HCT116 (cell line): ENCODE measurements at regions not wholly inside any gene's neighbourhood (a gene's known extent, or its start where the extent isn't known, plus 50 kb on each side); places are given as distances from the start of the nearest gene placed in this dataset.

Experiments
- ATAC-seq: fragments of 200-7000 bp; cut with Tn5 transposase; 2 replicates; pipeline ENCODE4 v1.9.1; 2020; ENCODE audit warnings: mild to moderate bottlenecking, moderate library complexity
- BruUV-seq: library from RNA; stranded (reverse); fragments of 400-500 nt; replicated peaks from 2 replicates; lab custom pipeline; 2021; lab: Mats Ljungman, UMichigan
- CTCF ChIA-PET: fragments of 300-600 bp; sonication (Branson Sonifier 250); formaldehyde crosslinking; loops from one replicate; lab custom pipeline; 2021; ENCODE audit warnings: antibody characterized with exemption; lab: Charles Lee
- POLR2A ChIA-PET: fragments of 300-600, 350-600 bp; sonication (Branson Sonifier 250); formaldehyde crosslinking; loops from one replicate; lab custom pipeline; 2021; ENCODE audit warnings: antibody characterized with exemption; lab: Charles Lee
- RAD21 ChIA-PET, 2 experiments: fragments of 300-600 bp; sonication (Branson Sonifier 250); formaldehyde crosslinking; loops; one replicate each; lab custom pipeline; 2023; ENCODE audit warnings: low total read pairs in 2 of 2; ENCODE audit not compliant: uncharacterized antibody in 2 of 2, unreplicated experiment in 2 of 2, low non-redundant PET in 1 of 2; lab: Charles Lee
- DNase-seq: peaks from one replicate; pipeline ENCODE4 v3.0.0-alpha.2; 2010; ENCODE audit warnings: low read depth, low spot score
- H2AFZ ChIP-seq: fragments of 200-600 bp; shearing (Covaris generic), sonication (generic); 2 replicates; pipeline ENCODE4 v1.6.1; 2017; ENCODE audit warnings: low read depth, mixed run types, mixed read lengths, antibody characterized with exemption, low read length; ENCODE audit not compliant: poor library complexity, severe bottlenecking
- H3K27ac ChIP-seq: 2 replicates; pipeline ENCODE4 v1.5.1; 2012; ENCODE audit warnings: low read depth, low read length
- H3K27me3 ChIP-seq: fragments of 200-600 bp; sonication (generic); 2 replicates; pipeline ENCODE4 v1.6.1; 2016; ENCODE audit warnings: mixed run types, low read length, mixed read lengths; ENCODE audit not compliant: insufficient read depth
- H3K36me3 ChIP-seq, 2 experiments: fragments of 200-500 bp in 1 of 2; fragments of 200-600 bp in 1 of 2; sonication (Bioruptor generic) in 1 of 2; sonication (generic) in 1 of 2; 2 replicates each; pipeline versions ENCODE4 v1.5.1 to v1.6.1; 2014 to 2016; ENCODE audit warnings: low read length in 2 of 2, inconsistent platforms in 1 of 2, mixed read lengths in 1 of 2, mixed run types in 1 of 2; ENCODE audit not compliant: insufficient read depth in 2 of 2, control insufficient read depth in 1 of 2
- H3K4me1 ChIP-seq, 2 experiments: fragments of 200-600 bp in 1 of 2; sonication (generic) in 1 of 2; 2 replicates each; pipeline versions ENCODE4 v1.5.1 to v1.6.1; 2012 to 2017; ENCODE audit warnings: low read length in 2 of 2, inconsistent platforms in 1 of 2, mild to moderate bottlenecking in 1 of 2, mixed read lengths in 1 of 2, mixed run types in 1 of 2, moderate library complexity in 1 of 2; ENCODE audit not compliant: insufficient read depth in 2 of 2, control insufficient read depth in 1 of 2
- H3K4me2 ChIP-seq: fragments of 200-600 bp; sonication (generic); 2 replicates; pipeline ENCODE4 v1.6.1; 2017; ENCODE audit warnings: mixed run types, low read length, mixed read lengths
- H3K4me3 ChIP-seq, 2 experiments: fragments of 200-600 bp in 1 of 2; sonication (generic) in 1 of 2; replicated peaks in 1 of 2; 2 replicates each; pipeline ENCODE4 v1.5.1; 2011 to 2016; ENCODE audit warnings: low read length in 2 of 2, control low read depth in 1 of 2, low read depth in 1 of 2, mild to moderate bottlenecking in 1 of 2, mixed read lengths in 1 of 2, mixed run types in 1 of 2
- H3K79me2 ChIP-seq: fragments of 200-600 bp; sonication (generic); 2 replicates; pipeline ENCODE4 v1.6.1; 2017; ENCODE audit warnings: mild to moderate bottlenecking, mixed run types, low read length, moderate library complexity, mixed read lengths; ENCODE audit not compliant: insufficient read depth
- H3K9ac ChIP-seq: fragments of 200-600 bp; sonication (generic); 2 replicates; pipeline ENCODE4 v1.6.1; 2016; ENCODE audit warnings: low read length, mixed read lengths
- H3K9me2 ChIP-seq: fragments of 200-600 bp; sonication (generic), shearing (Covaris generic); 2 replicates; pipeline ENCODE4 v1.6.1; 2017; ENCODE audit warnings: mixed run types, mild to moderate bottlenecking, moderate library complexity; ENCODE audit not compliant: insufficient read depth
- H3K9me3 ChIP-seq, 2 experiments: fragments of 200-500 bp in 1 of 2; fragments of 200-600 bp in 1 of 2; sonication (Bioruptor generic) in 1 of 2; sonication (generic) in 1 of 2; 2 replicates each; pipeline ENCODE4 v1.6.1; 2014 to 2017; ENCODE audit warnings: low read length in 2 of 2, mixed read lengths in 2 of 2, inconsistent platforms in 1 of 2, low read depth in 1 of 2, mild to moderate bottlenecking in 1 of 2, mixed run types in 1 of 2, moderate library complexity in 1 of 2; ENCODE audit not compliant: control insufficient read depth in 1 of 2, insufficient read depth in 1 of 2
- H4K20me1 ChIP-seq: fragments of 200-600 bp; sonication (generic), shearing (Covaris generic); 2 replicates; pipeline ENCODE4 v1.6.1; 2017; ENCODE audit warnings: mixed run types, mild to moderate bottlenecking, moderate library complexity; ENCODE audit not compliant: insufficient read depth
- ELF1 ChIP-seq: IDR thresholded peaks from 2 replicates; pipeline ENCODE4 v1.6.1; 2012; ENCODE audit warnings: low read depth, borderline replicate concordance
- EZH2 ChIP-seq: fragments of 200-600 bp; sonication (generic); IDR thresholded peaks from 2 replicates; pipeline ENCODE4 v1.6.1; 2017; ENCODE audit warnings: antibody characterized with exemption, mixed run types
- FOSL1 ChIP-seq: IDR thresholded peaks from 2 replicates; pipeline ENCODE4 v1.6.1; 2012; ENCODE audit warnings: low read depth
- JUND ChIP-seq: IDR thresholded peaks from 2 replicates; pipeline ENCODE4 v1.6.1; 2012
- MAX ChIP-seq: IDR thresholded peaks from 2 replicates; pipeline ENCODE4 v1.6.1; 2012
- POLR2A ChIP-seq: IDR thresholded peaks from 2 replicates; pipeline ENCODE4 v1.7.0; 2011; ENCODE audit warnings: borderline replicate concordance; ENCODE audit not compliant: insufficient read depth, insufficient read length; ENCODE audit errors: extremely low read depth
- RAD21 ChIP-seq: IDR thresholded peaks from 2 replicates; pipeline ENCODE4 v1.6.1; 2012; ENCODE audit warnings: low read depth, mild to moderate bottlenecking
- REST ChIP-seq: IDR thresholded peaks from 2 replicates; pipeline ENCODE4 v1.6.1; 2012; ENCODE audit warnings: low read depth
- SRF ChIP-seq: IDR thresholded peaks from 2 replicates; pipeline ENCODE4 v1.6.1; 2012; ENCODE audit warnings: low read depth
- TCF7L2 ChIP-seq: IDR thresholded peaks from 2 replicates; pipeline ENCODE4 v1.7.0; 2011; ENCODE audit warnings: borderline replicate concordance, inconsistent platforms; ENCODE audit not compliant: insufficient read depth, insufficient read length; ENCODE audit errors: extremely low read depth
- YY1 ChIP-seq: IDR thresholded peaks from 2 replicates; pipeline ENCODE4 v1.6.1; 2011; ENCODE audit warnings: low read length, low read depth, moderate library complexity, mild to moderate bottlenecking; ENCODE audit not compliant: insufficient replicate concordance; ENCODE audit errors: extremely low read depth
- ZBTB33 ChIP-seq: IDR thresholded peaks from 2 replicates; pipeline ENCODE4 v1.6.1; 2011; ENCODE audit warnings: mild to moderate bottlenecking, low read length, moderate library complexity; ENCODE audit not compliant: insufficient replicate concordance; ENCODE audit errors: extremely low read depth
- ZFX ChIP-seq: fragments of 450-650 bp; IDR thresholded peaks from 2 replicates; pipeline ENCODE4 v1.6.1; 2017
- intact Hi-C: fragments of 100-400 bp; cut with micrococcal nuclease; formaldehyde crosslinking; loops from 2 replicates; pipeline ENCODE4 v1.10.0; 2022

- TF ChIP-seq MAX (no peak), ZBTB33 (no peak), YY1 (no peak)
Measured at GRCh38 chr13:53807251-53807834, 778.7 kb downstream of the OLFM4 start (continued).

GRCh38 chr13:53821632-53822031 is 793.0 kb downstream of the OLFM4 start:
- no peaks in the 10 kb centered on the region for H3K27me3 ChIP-seq
- ChIA-PET CTCF (no interaction called here), POLR2A (no interaction called here), RAD21 (no interaction called here)
- intact Hi-C loops, result no loop called here
- no TSS peak for BruUV-seq
- H2AFZ ChIP-seq, result no peak overlapping the region
- no peak for DNase-seq
- ATAC-seq, result no peak
- no peak overlapping the region for H3K4me3 ChIP-seq
- no peaks in the 10 kb centered on the region for H3K9me2 ChIP-seq
- H3K9me3 ChIP-seq, result peaks cover 10 to 28% of the 10 kb centered on the region in 2 experiments; a peak in 3 of 4 replicates
- H3K4me1 ChIP-seq, result no peaks in the 10 kb centered on the region
- H3K27ac ChIP-seq, result no peak overlapping the region
- H3K9ac ChIP-seq, result no peak overlapping the region
- no peak overlapping the region for H3K4me2 ChIP-seq
- H4K20me1 ChIP-seq, result no peaks in the 10 kb centered on the region
- H3K79me2 ChIP-seq, result no peaks in the 10 kb centered on the region
- no peaks in the 10 kb centered on the region for H3K36me3 ChIP-seq
- TF ChIP-seq FOSL1 (no peak), POLR2A (no peak), REST (no peak), TCF7L2 (no peak), ZFX (no peak), JUND (no peak), EZH2 (no peak), SRF (no peak), RAD21 (no peak), ELF1 (no peak)
